Endodermal cell (in vitro differentiated cells): ENCODE measurements at regions not wholly inside any gene's neighbourhood (a gene's known extent, or its start where the extent isn't known, plus 50 kb on each side); places are given as distances from the start of the nearest gene placed in this dataset.

Experiments used
- DNase-seq: peaks from one replicate; pipeline ENCODE4 v3.0.0-alpha.2; 2017
- H3K27ac ChIP-seq: 2 replicates; pipeline ENCODE4 v1.5.1; 2013; ENCODE audit warnings: mild to moderate bottlenecking, low read depth, low read length, moderate library complexity
- H3K27me3 ChIP-seq: 2 replicates; pipeline ENCODE4 v1.6.1; 2013; ENCODE audit warnings: mild to moderate bottlenecking, low read length, moderate library complexity; ENCODE audit not compliant: insufficient read depth, control insufficient read depth, poor library complexity, severe bottlenecking
- H3K36me3 ChIP-seq: 2 replicates; pipeline ENCODE4 v1.7.0; 2013; ENCODE audit warnings: mild to moderate bottlenecking, low read length, moderate library complexity; ENCODE audit not compliant: control insufficient read depth, insufficient read depth
- H3K4me1 ChIP-seq: one replicate; pipeline ENCODE4 v1.7.0; 2013; ENCODE audit warnings: low read length; ENCODE audit not compliant: control insufficient read depth, insufficient read depth
- H3K4me3 ChIP-seq: 2 replicates; pipeline ENCODE4 v1.5.1; 2013; ENCODE audit warnings: mild to moderate bottlenecking, low read length, moderate library complexity
- H3K9ac ChIP-seq: 2 replicates; pipeline ENCODE4 v1.6.1; 2013; ENCODE audit warnings: mild to moderate bottlenecking, low read length, moderate library complexity; ENCODE audit not compliant: poor library complexity, severe bottlenecking; ENCODE audit errors: extremely low read depth
- H3K9me3 ChIP-seq: 2 replicates; pipeline ENCODE4 v1.6.1; 2013; ENCODE audit warnings: mild to moderate bottlenecking, low read length, moderate library complexity; ENCODE audit not compliant: control insufficient read depth
- H3K27ac Mint-ChIP-seq: 2 replicates; pipeline ENCODE4 v1.8.0; 2020; ENCODE audit warnings: mixed read lengths
- H3K27me3 Mint-ChIP-seq: 2 replicates; pipeline ENCODE4 v1.8.0; 2021; ENCODE audit warnings: mild to moderate bottlenecking, mixed read lengths; ENCODE audit not compliant: insufficient read depth
- H3K36me3 Mint-ChIP-seq: 2 replicates; pipeline ENCODE4 v1.8.0; 2020; ENCODE audit warnings: low read depth, mixed read lengths
- H3K4me1 Mint-ChIP-seq: 2 replicates; pipeline ENCODE4 v1.8.0; 2020; ENCODE audit warnings: mixed read lengths
- H3K4me3 Mint-ChIP-seq: 2 replicates; pipeline ENCODE4 v1.8.0; 2020; ENCODE audit warnings: mild to moderate bottlenecking, moderate library complexity, mixed read lengths
- H3K9me3 Mint-ChIP-seq: 2 replicates; pipeline ENCODE4 v1.8.0; 2020; ENCODE audit warnings: mild to moderate bottlenecking, mixed read lengths
- WGBS, 2 experiments: methylation state at CpG; one replicate each; pipeline versions ENCODE4 v1.1.5 to v1.1.7; 2013; ENCODE audit warnings: missing lambda C conversion rate in 2 of 2, mixed read lengths in 1 of 2; ENCODE audit not compliant: insufficient coverage in 1 of 2, insufficient read length in 1 of 2; 5-methylcytosine and 5-hydroxymethylcytosine counted together
- TF ChIP-seq, protein P1 (sequence below): fragments of 200-600 bp; sonication (generic); conservative IDR thresholded peaks from 2 replicates; pipeline ENCODE4 v1.5.0; 2021; ENCODE audit warnings: antibody characterized with exemption, mild to moderate bottlenecking

GRCh38 chr10:84844461-84844860 is 516.1 kb downstream of the CCSER2 start:
- H3K4me3 Mint-ChIP-seq = no peak overlapping the region
- no peaks in the 10 kb centered on the region for H3K27me3 Mint-ChIP-seq
- H3K27ac Mint-ChIP-seq = no peak overlapping the region
- Histone ChIP-seq H3K27ac (no peak overlapping the region), H3K36me3 (no peaks in the 10 kb centered on the region), H3K4me3 (no peak overlapping the region), H3K9me3 (no peaks in the 10 kb centered on the region), H3K4me1 (no peaks in the 10 kb centered on the region), H3K9ac (no peak overlapping the region), H3K27me3 (no peaks in the 10 kb centered on the region)
- no peaks in the 10 kb centered on the region for H3K36me3 Mint-ChIP-seq
- no peaks in the 10 kb centered on the region for H3K9me3 Mint-ChIP-seq
- H3K4me1 Mint-ChIP-seq = peaks cover 38% of the 10 kb centered on the region
- WGBS, 2 experiments = 93 to 100% methylated on average over 2 of the region's 2 CpGs
- TF ChIP-seq, protein P1, sequence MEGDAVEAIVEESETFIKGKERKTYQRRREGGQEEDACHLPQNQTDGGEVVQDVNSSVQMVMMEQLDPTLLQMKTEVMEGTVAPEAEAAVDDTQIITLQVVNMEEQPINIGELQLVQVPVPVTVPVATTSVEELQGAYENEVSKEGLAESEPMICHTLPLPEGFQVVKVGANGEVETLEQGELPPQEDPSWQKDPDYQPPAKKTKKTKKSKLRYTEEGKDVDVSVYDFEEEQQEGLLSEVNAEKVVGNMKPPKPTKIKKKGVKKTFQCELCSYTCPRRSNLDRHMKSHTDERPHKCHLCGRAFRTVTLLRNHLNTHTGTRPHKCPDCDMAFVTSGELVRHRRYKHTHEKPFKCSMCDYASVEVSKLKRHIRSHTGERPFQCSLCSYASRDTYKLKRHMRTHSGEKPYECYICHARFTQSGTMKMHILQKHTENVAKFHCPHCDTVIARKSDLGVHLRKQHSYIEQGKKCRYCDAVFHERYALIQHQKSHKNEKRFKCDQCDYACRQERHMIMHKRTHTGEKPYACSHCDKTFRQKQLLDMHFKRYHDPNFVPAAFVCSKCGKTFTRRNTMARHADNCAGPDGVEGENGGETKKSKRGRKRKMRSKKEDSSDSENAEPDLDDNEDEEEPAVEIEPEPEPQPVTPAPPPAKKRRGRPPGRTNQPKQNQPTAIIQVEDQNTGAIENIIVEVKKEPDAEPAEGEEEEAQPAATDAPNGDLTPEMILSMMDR = no peak
- DNase-seq = no peak

DNA sequence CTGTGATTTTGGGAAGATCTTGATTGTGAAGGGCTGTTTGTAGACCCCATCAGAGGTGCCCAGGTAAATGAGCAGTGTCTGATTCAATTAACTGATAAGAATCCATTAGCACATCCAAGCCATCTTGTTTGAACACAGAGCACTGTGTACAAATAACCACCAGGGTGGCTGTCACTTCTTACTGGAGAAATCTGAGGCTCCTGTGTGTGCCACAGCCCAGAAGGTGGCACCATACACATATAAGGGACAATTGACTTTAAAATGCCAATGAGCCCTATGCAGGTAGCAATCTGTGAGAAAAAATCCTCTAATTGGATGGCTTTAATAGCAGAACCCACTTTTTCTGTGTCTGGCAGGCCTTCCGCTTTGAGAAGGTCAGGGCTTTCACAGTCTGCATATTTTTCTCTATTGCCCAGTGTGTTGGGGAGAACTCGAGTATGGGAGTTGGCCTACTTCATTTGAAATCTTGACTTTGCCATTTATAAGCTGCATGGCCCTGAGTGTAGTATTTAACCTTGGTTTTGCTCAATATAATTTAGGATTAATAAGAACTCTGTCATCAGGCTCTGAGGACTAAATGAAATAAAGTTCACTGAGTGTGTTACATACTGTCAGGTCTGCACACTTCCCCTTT is 517.4 kb downstream of the CCSER2 start:
- Mint-ChIP-seq H3K27ac (no peak overlapping the region), H3K27me3 (no peaks in the 10 kb centered on the region), H3K4me3 (no peak overlapping the region), H3K9me3 (no peaks in the 10 kb centered on the region), H3K36me3 (no peaks in the 10 kb centered on the region), H3K4me1 (peaks cover 39% of the 10 kb centered on the region)
- Histone ChIP-seq H3K27ac (no peak overlapping the region), H3K4me3 (no peak overlapping the region), H3K9ac (no peak overlapping the region), H3K36me3 (no peaks in the 10 kb centered on the region), H3K4me1 (no peaks in the 10 kb centered on the region), H3K9me3 (no peaks in the 10 kb centered on the region), H3K27me3 (no peaks in the 10 kb centered on the region)
- 60 to 97% methylated on average over 1 to 2 of the region's 2 CpGs for WGBS, 2 experiments
- TF ChIP-seq, protein P1 = peak; percentile 78
- peak; percentile 64 for DNase-seq

- no peaks in the 10 kb centered on the region for H3K27me3 ChIP-seq
- H3K4me3 ChIP-seq = no peak overlapping the region
- no peak overlapping the region for H3K27ac Mint-ChIP-seq
- 67 to 81% methylated on average over 1 to 4 of the region's 4 CpGs for WGBS, 2 experiments
- no peaks in the 10 kb centered on the region for H3K4me1 ChIP-seq
- H3K9ac ChIP-seq = no peak overlapping the region
- H3K4me1 Mint-ChIP-seq = peaks cover 41% of the 10 kb centered on the region
- TF ChIP-seq, protein P1 = no peak
- no peaks in the 10 kb centered on the region for H3K36me3 ChIP-seq
- H3K36me3 Mint-ChIP-seq = no peaks in the 10 kb centered on the region
- H3K9me3 ChIP-seq = no peaks in the 10 kb centered on the region
- no peaks in the 10 kb centered on the region for H3K9me3 Mint-ChIP-seq
- H3K4me3 Mint-ChIP-seq = no peak overlapping the region
- no peaks in the 10 kb centered on the region for H3K27me3 Mint-ChIP-seq
- no peak for DNase-seq
- peak overlapping the region; percentile 55 for H3K27ac ChIP-seq
Measured at GRCh38 chr10:84846658-84847316, 518.4 kb downstream of the CCSER2 start.
